ENCODE measurements at regions not wholly inside any gene's neighbourhood (a gene's known extent, or its start where the extent isn't known, plus 50 kb on each side); places are given as distances from the start of the nearest gene placed in this dataset.
A peak's percentile ranks its signal among the peaks of the same experiment; 100 is the strongest.

- no peak for DNase-seq
These were observed 113.7 kb downstream of the DLL1 start for GRCh38 chr6:170176898-170177771.

- DNase-seq = no peak
These were observed 114.6 kb downstream of the DLL1 start for GRCh38 chr6:170176136-170176897.

- no peak for DNase-seq
These were observed 115.2 kb downstream of the DLL1 start for GRCh38 chr6:170175644-170176135.

- no peak for DNase-seq
These were observed 115.9 kb downstream of the DLL1 start for GRCh38 chr6:170174771-170175643.

- DNase-seq = peak; percentile 89
These were observed 116.6 kb downstream of the DLL1 start for GRCh38 chr6:170174124-170174770.

- no peak for DNase-seq
These were observed 117.5 kb downstream of the DLL1 start for GRCh38 chr6:170173335-170173881.

- DNase-seq = no peak
These were observed 118.0 kb downstream of the DLL1 start for GRCh38 chr6:170172825-170173256.

GRCh38 chr6:170172392-170172791 lies 118.5 kb downstream of the DLL1 start:
- no peak for DNase-seq

GRCh38 chr6:170167657-170168159 lies 123.2 kb downstream of the DLL1 start:
- no peak for DNase-seq

- DNase-seq = no peak
These were observed 124.3 kb downstream of the DLL1 start for GRCh38 chr6:170166511-170167122.

GRCh38 chr6:170165471-170166117 lies 125.3 kb downstream of the DLL1 start:
- no peak for DNase-seq

GRCh38 chr6:170165085-170165470 lies 125.8 kb downstream of the DLL1 start:
- no peak for DNase-seq

GRCh38 chr6:170164271-170164900 lies 126.5 kb downstream of the DLL1 start:
- no peak for DNase-seq

- DNase-seq = no peak
These were observed 127.3 kb downstream of the DLL1 start for GRCh38 chr6:170163405-170164170.

- peak; percentile 77 for DNase-seq
These were observed 128.0 kb downstream of the DLL1 start for GRCh38 chr6:170162775-170163404.

- DNase-seq = no peak
These were observed 128.7 kb downstream of the DLL1 start for GRCh38 chr6:170162011-170162774.

- no peak for DNase-seq
These were observed 130.0 kb downstream of the DLL1 start for GRCh38 chr6:170160628-170161611.
